H1 (cell line): ENCODE measurements at regions not wholly inside any gene's neighbourhood (a gene's known extent, or its start where the extent isn't known, plus 50 kb on each side); places are given as distances from the start of the nearest gene placed in this dataset.

Experiments used
- BCL11A ChIP-seq, 2 experiments: IDR thresholded peaks; one replicate each; pipeline ENCODE4 v1.6.1; 2011; ENCODE audit warnings: low read depth in 2 of 2, low read length in 2 of 2, mild to moderate bottlenecking in 2 of 2
- CEBPB ChIP-seq: IDR thresholded peaks from 2 replicates; pipeline ENCODE4 v1.6.1; 2012; ENCODE audit warnings: low read depth, low read length
- EZH2 ChIP-seq: fragments of 200-600 bp; sonication (generic); IDR thresholded peaks from 2 replicates; pipeline ENCODE4 v1.7.1; 2012; ENCODE audit warnings: low read depth, mild to moderate bottlenecking, moderate library complexity, low read length, inconsistent platforms; ENCODE audit not compliant: severe bottlenecking
- FOSL1 ChIP-seq: IDR thresholded peaks from 2 replicates; pipeline ENCODE4 v1.6.1; 2011; ENCODE audit warnings: mild to moderate bottlenecking, low read depth, low read length, moderate library complexity; ENCODE audit not compliant: insufficient read depth
- GTF2F1 ChIP-seq: IDR thresholded peaks from 2 replicates; pipeline ENCODE4 v1.6.1; 2012; ENCODE audit warnings: low read depth, low read length, improper control_type of control experiment, borderline replicate concordance
- PHF8 ChIP-seq: fragments of 200-600 bp; sonication (generic); conservative IDR thresholded peaks from 2 replicates; pipeline ENCODE4 v1.7.1; 2012; ENCODE audit warnings: low read depth, mild to moderate bottlenecking, inconsistent platforms, low read length, moderate library complexity
- POLR2AphosphoS5 ChIP-seq: IDR thresholded peaks from 2 replicates; pipeline ENCODE4 v1.6.1; 2011; ENCODE audit warnings: low read depth, low read length
- SP1 ChIP-seq: IDR thresholded peaks from 2 replicates; pipeline ENCODE4 v1.6.1; 2011; ENCODE audit warnings: low read depth, low read length
- SUZ12 ChIP-seq: fragments of 200-600 bp; sonication (generic); IDR thresholded peaks from 2 replicates; pipeline ENCODE4 v1.6.1; 2012; ENCODE audit warnings: mild to moderate bottlenecking, inconsistent platforms, low read length, moderate library complexity, mixed read lengths
- YY1 ChIP-seq: IDR thresholded peaks from 2 replicates; pipeline ENCODE4 v1.6.1; 2011; ENCODE audit warnings: low read depth, mild to moderate bottlenecking, low read length
- ZNF274 ChIP-seq: IDR thresholded peaks from 2 replicates; pipeline ENCODE4 v1.7.0; 2012; ENCODE audit warnings: low read length, borderline replicate concordance; ENCODE audit errors: extremely low read depth
- TF ChIP-seq, protein P1 (sequence below): IDR thresholded peaks from 2 replicates; pipeline ENCODE4 v1.6.1; 2012; ENCODE audit warnings: inconsistent platforms
- TF ChIP-seq, protein P2 (sequence below), 3 experiments: IDR thresholded peaks; 1 replicate in 2 of 3; 2 replicates in 1 of 3; pipeline versions ENCODE4 v1.5.1 to v1.6.1; 2011; ENCODE audit warnings: low read length in 3 of 3, mild to moderate bottlenecking in 3 of 3, inconsistent platforms in 2 of 3, low read depth in 1 of 3, moderate library complexity in 1 of 3; ENCODE audit not compliant: insufficient read depth in 1 of 3; ENCODE audit errors: control extremely low read depth in 1 of 3
- TF ChIP-seq, protein P3 (sequence below): IDR thresholded peaks from 2 replicates; pipeline ENCODE4 v1.6.1; 2011; ENCODE audit warnings: low read depth, mild to moderate bottlenecking, low read length; ENCODE audit not compliant: insufficient read depth

DNA sequence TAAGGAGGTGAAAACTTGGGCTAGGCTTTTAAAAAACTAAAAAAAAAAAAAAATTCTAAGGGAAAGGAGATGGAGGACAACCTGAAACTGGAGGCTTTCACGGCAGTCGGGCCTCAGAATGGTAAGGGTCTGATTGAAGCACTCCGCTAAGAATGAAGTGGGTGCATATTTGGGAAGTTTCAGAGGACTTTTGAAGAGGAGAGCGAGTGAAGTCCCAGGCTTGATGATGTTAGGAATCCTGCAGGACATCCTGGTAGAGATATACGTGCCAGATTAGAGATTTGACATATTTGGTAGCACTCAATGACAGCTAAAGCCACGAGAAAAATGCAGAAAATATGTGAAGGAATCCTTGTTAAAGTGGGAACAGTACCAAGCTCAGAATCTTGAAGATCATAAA, 186.2 kb downstream of the SNAPC1 start:
- TF ChIP-seq CEBPB (no peak), BCL11A (IDR thresholded peaks at IDR 0.05; ENCODE audit: low read depth in 2 of 2, low read length in 2 of 2) (no peak), POLR2AphosphoS5 (no peak), PHF8 (no peak), EZH2 (no peak), SP1 (no peak), YY1 (no peak), SUZ12 (no peak), GTF2F1 (no peak), ZNF274 (no peak), FOSL1 (no peak)
- TF ChIP-seq, protein P1, sequence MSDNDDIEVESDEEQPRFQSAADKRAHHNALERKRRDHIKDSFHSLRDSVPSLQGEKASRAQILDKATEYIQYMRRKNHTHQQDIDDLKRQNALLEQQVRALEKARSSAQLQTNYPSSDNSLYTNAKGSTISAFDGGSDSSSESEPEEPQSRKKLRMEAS, result no peak
- TF ChIP-seq, protein P2, sequence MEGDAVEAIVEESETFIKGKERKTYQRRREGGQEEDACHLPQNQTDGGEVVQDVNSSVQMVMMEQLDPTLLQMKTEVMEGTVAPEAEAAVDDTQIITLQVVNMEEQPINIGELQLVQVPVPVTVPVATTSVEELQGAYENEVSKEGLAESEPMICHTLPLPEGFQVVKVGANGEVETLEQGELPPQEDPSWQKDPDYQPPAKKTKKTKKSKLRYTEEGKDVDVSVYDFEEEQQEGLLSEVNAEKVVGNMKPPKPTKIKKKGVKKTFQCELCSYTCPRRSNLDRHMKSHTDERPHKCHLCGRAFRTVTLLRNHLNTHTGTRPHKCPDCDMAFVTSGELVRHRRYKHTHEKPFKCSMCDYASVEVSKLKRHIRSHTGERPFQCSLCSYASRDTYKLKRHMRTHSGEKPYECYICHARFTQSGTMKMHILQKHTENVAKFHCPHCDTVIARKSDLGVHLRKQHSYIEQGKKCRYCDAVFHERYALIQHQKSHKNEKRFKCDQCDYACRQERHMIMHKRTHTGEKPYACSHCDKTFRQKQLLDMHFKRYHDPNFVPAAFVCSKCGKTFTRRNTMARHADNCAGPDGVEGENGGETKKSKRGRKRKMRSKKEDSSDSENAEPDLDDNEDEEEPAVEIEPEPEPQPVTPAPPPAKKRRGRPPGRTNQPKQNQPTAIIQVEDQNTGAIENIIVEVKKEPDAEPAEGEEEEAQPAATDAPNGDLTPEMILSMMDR (IDR thresholded peaks at IDR 0.05; ENCODE audit: control extremely low read depth in 1 of 3, insufficient read depth in 1 of 3, low read depth in 1 of 3, low read length in 3 of 3), result no peak
- TF ChIP-seq, protein P3, sequence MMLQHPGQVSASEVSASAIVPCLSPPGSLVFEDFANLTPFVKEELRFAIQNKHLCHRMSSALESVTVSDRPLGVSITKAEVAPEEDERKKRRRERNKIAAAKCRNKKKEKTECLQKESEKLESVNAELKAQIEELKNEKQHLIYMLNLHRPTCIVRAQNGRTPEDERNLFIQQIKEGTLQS, result no peak
